Left kidney (tissue), 1 donor: ENCODE measurements at regions not wholly inside any gene's neighbourhood (a gene's known extent, or its start where the extent isn't known, plus 50 kb on each side); places are given as distances from the start of the nearest gene placed in this dataset.
A peak's percentile ranks its signal among the peaks of the same experiment; 100 is the strongest.

ENCODE experiments used
- DNase-seq: peaks from one replicate; pipeline ENCODE4 v3.0.0-alpha.2; 2013

DNA sequence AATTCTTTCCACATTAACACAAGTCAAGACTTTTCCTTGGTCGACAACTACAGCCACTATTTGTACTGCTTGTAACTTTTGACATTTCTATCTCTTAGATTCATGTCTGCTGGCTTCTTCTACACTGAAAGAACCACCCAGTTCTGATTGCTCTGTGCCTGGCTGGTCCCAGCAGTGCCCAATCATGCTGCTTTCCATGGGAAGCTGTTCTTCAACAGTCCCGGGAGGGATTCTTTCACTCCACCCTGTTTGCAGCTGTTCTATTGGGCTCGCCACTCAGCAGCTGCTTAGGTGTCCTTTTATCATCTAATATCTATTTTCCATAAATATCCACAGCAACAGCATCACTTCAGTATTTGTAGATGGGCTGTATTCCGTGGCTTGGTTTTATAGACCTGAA lies 471.1 kb upstream of the SMIM21 start:
- no peak for DNase-seq

GRCh38 chr18:75897386-75897785 lies 469.9 kb upstream of the SMIM21 start:
- DNase-seq = no peak

GRCh38 chr18:75896865-75897264 lies 469.4 kb upstream of the SMIM21 start:
- peak; percentile 46 for DNase-seq

DNA sequence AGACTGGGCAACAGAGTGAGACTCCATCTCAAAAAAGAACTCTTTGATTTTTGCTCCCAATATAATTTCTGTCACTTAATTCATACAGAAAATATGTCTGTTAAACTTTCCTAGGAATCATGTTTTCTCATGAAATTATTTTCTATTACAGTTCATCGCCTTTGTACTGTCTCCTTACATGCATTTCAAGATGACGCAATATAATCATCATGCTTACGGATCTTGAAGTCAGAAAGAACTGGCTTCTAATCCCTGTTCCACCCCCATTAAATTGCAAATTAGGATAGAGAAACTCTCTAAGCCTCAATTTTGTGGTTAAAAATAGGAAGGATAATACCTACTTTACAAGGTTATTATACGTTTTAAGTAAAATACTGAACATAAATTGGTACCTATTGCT lies 467.6 kb upstream of the SMIM21 start:
- DNase-seq = no peak

GRCh38 chr18:75884728-75885127 lies 457.2 kb upstream of the SMIM21 start:
- no peak for DNase-seq

- DNase-seq = no peak
Observed at GRCh38 chr18:75880925-75881504, 453.5 kb upstream of the SMIM21 start.

- no peak for DNase-seq
Observed at GRCh38 chr18:75880266-75880665, 452.8 kb upstream of the SMIM21 start.

DNA sequence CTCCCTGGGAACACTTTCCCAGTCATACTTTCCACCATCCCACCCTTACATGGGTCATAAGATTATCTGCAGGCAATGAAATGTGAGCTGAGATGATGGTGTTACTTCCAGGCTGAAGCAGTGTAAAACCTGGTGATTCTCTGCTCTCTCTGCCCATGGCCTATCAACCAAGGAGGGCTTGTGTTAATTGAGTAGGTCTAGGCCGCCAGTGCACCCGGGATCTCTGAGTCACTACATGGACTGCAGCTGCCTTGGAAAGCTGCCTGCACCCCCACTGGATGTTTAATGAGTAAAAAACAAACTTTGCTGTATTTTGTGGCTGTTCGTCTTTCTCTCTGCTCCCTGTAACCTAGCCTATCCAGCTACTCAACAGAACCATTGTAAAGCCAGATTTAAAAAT lies 451.7 kb upstream of the SMIM21 start:
- no peak for DNase-seq

- DNase-seq = no peak
Observed at GRCh38 chr18:75875559-75875958, 448.1 kb upstream of the SMIM21 start.

- DNase-seq = no peak
Observed at GRCh38 chr18:75874401-75875089, 447.0 kb upstream of the SMIM21 start.

DNA sequence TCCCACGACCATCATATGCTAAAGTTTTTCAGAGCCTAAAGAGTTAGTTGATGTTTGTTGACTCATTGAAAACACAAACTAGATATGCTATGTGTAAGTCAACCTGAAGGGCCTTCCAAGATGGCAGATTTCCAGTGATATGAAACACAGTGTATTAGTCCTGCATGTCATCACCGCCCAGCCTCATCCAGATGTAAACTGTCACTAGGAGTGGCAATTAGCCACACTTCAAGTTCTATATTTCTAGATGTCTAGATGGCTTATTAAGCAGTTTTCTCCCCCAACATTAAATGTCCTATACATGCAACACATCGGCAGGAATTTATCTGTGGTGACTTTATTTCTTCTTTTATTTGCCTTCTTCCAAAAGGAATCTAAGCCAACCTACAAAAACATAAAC lies 444.1 kb upstream of the SMIM21 start:
- DNase-seq = no peak

GRCh38 chr18:75869162-75869561 lies 441.7 kb upstream of the SMIM21 start:
- DNase-seq = no peak

DNA sequence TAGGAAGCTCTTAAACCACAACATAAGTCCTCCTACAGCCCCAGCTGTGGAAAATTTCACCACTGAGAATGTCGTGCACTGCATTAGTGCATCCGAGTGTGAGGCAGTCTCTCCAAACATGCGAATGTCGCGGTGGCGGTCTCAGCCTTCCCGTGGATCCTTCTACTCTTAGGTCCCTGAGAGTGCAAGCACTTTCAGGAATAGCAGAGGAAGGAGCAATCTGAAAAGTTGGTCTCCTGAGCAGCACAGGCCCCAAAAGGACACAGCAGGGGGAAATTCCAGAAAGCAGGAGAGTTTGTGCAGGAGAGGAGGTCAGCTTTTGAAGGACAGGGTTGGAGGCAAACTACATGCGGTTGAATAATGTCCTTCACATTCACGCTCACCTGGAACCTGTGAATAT lies 440.5 kb upstream of the SMIM21 start:
- DNase-seq = no peak

DNA sequence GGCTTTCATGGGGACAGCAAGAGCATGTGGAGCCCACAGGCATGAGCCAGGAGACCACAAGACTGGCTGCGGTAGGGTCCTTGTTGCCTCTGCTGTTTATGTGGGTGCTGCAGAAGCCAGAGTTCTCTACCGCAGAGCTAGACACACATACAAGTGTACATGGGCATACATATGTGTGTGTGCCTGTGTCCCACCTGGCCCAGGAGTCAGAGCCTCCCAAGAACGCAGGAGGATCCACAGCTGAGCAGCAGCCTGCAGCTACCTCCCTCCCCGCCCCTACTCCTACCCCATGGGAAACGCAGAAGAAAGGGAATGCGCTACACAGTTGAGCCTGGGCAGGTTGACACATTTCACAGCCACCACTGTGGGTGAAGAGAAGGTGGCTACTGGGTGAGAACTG lies 438.1 kb upstream of the SMIM21 start:
- DNase-seq = no peak

- DNase-seq = no peak
Observed at GRCh38 chr18:75864816-75865215, 437.3 kb upstream of the SMIM21 start.

GRCh38 chr18:75863696-75864095 lies 436.2 kb upstream of the SMIM21 start:
- DNase-seq = no peak

GRCh38 chr18:75862458-75862857 lies 435.0 kb upstream of the SMIM21 start:
- DNase-seq = no peak

DNA sequence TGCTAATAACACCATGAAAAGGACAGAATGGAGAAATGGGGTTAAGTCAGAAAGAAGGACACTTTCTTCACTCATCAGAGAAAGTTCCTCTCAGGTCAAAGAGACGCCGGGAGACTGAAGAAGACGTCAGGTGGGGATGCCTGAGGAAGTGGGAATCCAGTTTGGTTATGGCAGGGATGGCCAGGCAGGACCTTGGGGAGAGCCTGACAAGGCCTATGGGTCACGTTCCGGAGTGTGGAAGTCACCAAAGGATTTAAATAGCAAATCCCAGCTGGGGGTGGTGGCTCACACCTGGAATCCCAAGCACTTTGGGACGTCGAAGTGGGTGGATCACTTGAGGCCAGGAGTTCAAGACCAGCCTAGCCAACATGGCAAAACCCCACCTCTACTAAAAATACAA lies 432.7 kb upstream of the SMIM21 start:
- no peak for DNase-seq

- DNase-seq = no peak
Observed at GRCh38 chr18:75859533-75859932, 432.0 kb upstream of the SMIM21 start.

GRCh38 chr18:75858754-75859153 lies 431.3 kb upstream of the SMIM21 start:
- no peak for DNase-seq

DNA sequence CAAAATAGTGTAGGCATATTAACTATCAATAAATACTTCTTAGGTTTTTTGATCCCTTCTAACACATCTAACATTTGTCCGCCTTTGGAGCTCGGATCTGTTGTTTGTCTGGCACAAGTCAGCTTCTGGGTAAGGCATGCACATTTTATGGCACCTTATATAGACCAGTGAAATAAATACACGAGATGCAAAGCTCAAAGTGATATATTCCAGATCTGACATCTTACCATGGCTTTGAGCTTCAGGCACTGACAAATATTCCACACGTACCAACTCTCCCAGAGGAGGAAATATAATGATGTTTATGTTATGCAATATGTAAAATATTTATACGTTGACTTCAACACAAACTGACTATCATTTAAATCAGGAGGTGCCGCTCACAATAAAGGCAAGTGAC lies 430.1 kb upstream of the SMIM21 start:
- DNase-seq = no peak

DNA sequence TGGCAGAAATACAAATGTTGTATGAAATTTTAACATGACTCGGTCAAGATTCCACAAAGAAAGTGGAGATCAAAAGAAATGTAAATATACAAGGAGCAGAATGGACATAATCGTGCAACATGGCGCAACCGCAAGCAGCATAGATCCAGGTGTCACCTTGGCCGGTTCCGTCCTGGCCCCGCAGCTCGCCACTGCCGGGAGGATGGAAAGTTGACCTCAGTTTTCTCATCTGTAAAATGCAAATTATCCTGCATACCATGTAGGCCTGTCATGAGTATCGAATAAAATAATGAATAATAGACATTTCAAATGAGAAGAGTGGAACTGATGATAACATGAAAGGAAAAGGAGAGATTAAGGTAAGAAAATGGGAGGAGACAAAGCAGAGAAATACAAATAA lies 427.3 kb upstream of the SMIM21 start:
- DNase-seq = no peak

DNA sequence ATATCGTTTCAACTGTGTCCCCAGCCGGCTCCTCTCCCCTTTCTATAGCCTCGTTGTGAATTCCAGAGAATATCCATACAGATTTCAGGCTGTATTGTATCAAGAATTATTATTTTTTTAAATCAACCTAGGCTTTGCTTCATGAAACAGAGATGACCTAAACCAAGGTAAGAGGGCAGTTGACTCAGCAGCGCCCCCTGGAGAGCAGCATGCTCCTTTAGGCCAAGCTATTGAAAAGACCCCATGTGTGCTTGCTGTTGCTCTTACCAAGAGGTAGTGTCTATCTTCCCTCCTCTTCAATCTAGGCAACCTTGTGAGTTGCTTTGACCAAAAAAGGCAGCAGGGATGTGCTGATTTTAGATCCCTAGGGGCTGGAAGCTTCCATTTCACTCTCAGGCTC lies 426.7 kb upstream of the SMIM21 start:
- DNase-seq = no peak

- no peak for DNase-seq
Observed at GRCh38 chr18:75846321-75846720, 418.8 kb upstream of the SMIM21 start.

GRCh38 chr18:75845413-75845812 lies 417.9 kb upstream of the SMIM21 start:
- no peak for DNase-seq
